ENCODE measurements at regions not wholly inside any gene's neighbourhood (a gene's known extent, or its start where the extent isn't known, plus 50 kb on each side); places are given as distances from the start of the nearest gene placed in this dataset.

GRCh38 chr18:60053747-60054304 lies 154.0 kb downstream of the PMAIP1 start:
- TF ChIP-seq CTCF (IDR thresholded peaks at IDR 0.05; ENCODE audit: poor library complexity) (no peak), EZH2 (IDR thresholded peaks at IDR 0.05; ENCODE audit: borderline replicate concordance) (no peak)
